ENCODE measurements at regions not wholly inside any gene's neighbourhood (a gene's known extent, or its start where the extent isn't known, plus 50 kb on each side); places are given as distances from the start of the nearest gene placed in this dataset.

GRCh38 chr6:132919045-132919860 is 104.9 kb downstream of the RPS12 start:
- Mint-ChIP-seq H3K4me1 (ENCODE audit: low read depth) (no peaks in the 10 kb centered on the region), H3K27me3 (ENCODE audit: low read depth) (peaks cover 7% of the 10 kb centered on the region), H3K4me3 (no peak overlapping the region), H3K9me3 (no peaks in the 10 kb centered on the region), H3K36me3 (ENCODE audit: insufficient read depth) (no peaks in the 10 kb centered on the region)
- ATAC-seq: no peak
- DNase-seq: no peak

GRCh38 chr6:132927713-132928112 is 113.3 kb downstream of the RPS12 start:
- DNase-seq (no peak), ATAC-seq (no peak)
- H3K4me3 Mint-ChIP-seq: no peak overlapping the region
- no peaks in the 10 kb centered on the region for H3K4me1 Mint-ChIP-seq (ENCODE audit: low read depth)
- no peaks in the 10 kb centered on the region for H3K9me3 Mint-ChIP-seq
- H3K27me3 Mint-ChIP-seq (ENCODE audit: low read depth): peaks cover 11% of the 10 kb centered on the region
- H3K36me3 Mint-ChIP-seq (ENCODE audit: insufficient read depth): no peaks in the 10 kb centered on the region

- Mint-ChIP-seq H3K36me3 (ENCODE audit: insufficient read depth) (no peaks in the 10 kb centered on the region), H3K9me3 (no peaks in the 10 kb centered on the region), H3K27me3 (ENCODE audit: low read depth) (peaks cover 13% of the 10 kb centered on the region), H3K4me3 (no peak overlapping the region), H3K4me1 (ENCODE audit: low read depth) (no peaks in the 10 kb centered on the region)
- ATAC-seq (no peak), DNase-seq (no peak)
These were observed 114.8 kb downstream of the RPS12 start for GRCh38 chr6:132929141-132929540.

- Mint-ChIP-seq H3K4me1 (ENCODE audit: low read depth) (no peaks in the 10 kb centered on the region), H3K27me3 (ENCODE audit: low read depth) (peaks cover 13% of the 10 kb centered on the region), H3K4me3 (no peak overlapping the region), H3K9me3 (no peaks in the 10 kb centered on the region), H3K36me3 (ENCODE audit: insufficient read depth) (no peaks in the 10 kb centered on the region)
- DNase-seq (no peak), ATAC-seq (no peak)
These were observed 116.9 kb downstream of the RPS12 start for GRCh38 chr6:132931313-132931712.

GRCh38 chr6:132931936-132932514 is 117.7 kb downstream of the RPS12 start:
- H3K27me3 Mint-ChIP-seq (ENCODE audit: low read depth): peaks cover 13% of the 10 kb centered on the region
- H3K9me3 Mint-ChIP-seq: no peaks in the 10 kb centered on the region
- no peak for ATAC-seq
- DNase-seq: no peak
- no peaks in the 10 kb centered on the region for H3K4me1 Mint-ChIP-seq (ENCODE audit: low read depth)
- no peaks in the 10 kb centered on the region for H3K36me3 Mint-ChIP-seq (ENCODE audit: insufficient read depth)
- H3K4me3 Mint-ChIP-seq: no peak overlapping the region

GRCh38 chr6:132932588-132932987 is 118.2 kb downstream of the RPS12 start:
- Mint-ChIP-seq H3K9me3 (no peaks in the 10 kb centered on the region), H3K36me3 (ENCODE audit: insufficient read depth) (no peaks in the 10 kb centered on the region), H3K27me3 (ENCODE audit: low read depth) (peaks cover 13% of the 10 kb centered on the region), H3K4me3 (no peak overlapping the region), H3K4me1 (ENCODE audit: low read depth) (no peaks in the 10 kb centered on the region)
- DNase-seq (no peak), ATAC-seq (no peak)

- peaks cover 13% of the 10 kb centered on the region for H3K27me3 Mint-ChIP-seq (ENCODE audit: low read depth)
- H3K36me3 Mint-ChIP-seq (ENCODE audit: insufficient read depth): no peaks in the 10 kb centered on the region
- ATAC-seq: no peak
These were observed 118.7 kb downstream of the RPS12 start for GRCh38 chr6:132933090-132933489.

GRCh38 chr6:132934496-132934895 is 120.1 kb downstream of the RPS12 start:
- Mint-ChIP-seq H3K9me3 (peaks cover 9% of the 10 kb centered on the region), H3K4me3 (no peak overlapping the region), H3K36me3 (ENCODE audit: insufficient read depth) (no peaks in the 10 kb centered on the region), H3K27me3 (ENCODE audit: low read depth) (peaks cover 13% of the 10 kb centered on the region), H3K4me1 (ENCODE audit: low read depth) (no peaks in the 10 kb centered on the region)
- ATAC-seq (no peak), DNase-seq (no peak)

More at GRCh38 chr6:132933090-132933489, 118.7 kb downstream of the RPS12 start:
- Mint-ChIP-seq H3K9me3 (no peaks in the 10 kb centered on the region), H3K4me3 (no peak overlapping the region), H3K4me1 (ENCODE audit: low read depth) (no peaks in the 10 kb centered on the region)
- DNase-seq: no peak

- Mint-ChIP-seq H3K4me1 (ENCODE audit: low read depth) (no peaks in the 10 kb centered on the region), H3K36me3 (ENCODE audit: insufficient read depth) (no peaks in the 10 kb centered on the region), H3K9me3 (peaks cover 9% of the 10 kb centered on the region), H3K4me3 (no peak overlapping the region), H3K27me3 (ENCODE audit: low read depth) (peaks cover 5% of the 10 kb centered on the region)
- DNase-seq (no peak), ATAC-seq (no peak)
These were observed 122.3 kb downstream of the RPS12 start for GRCh38 chr6:132936646-132937045.

GRCh38 chr6:132937466-132937906 is 123.1 kb downstream of the RPS12 start:
- Mint-ChIP-seq H3K36me3 (ENCODE audit: insufficient read depth) (no peaks in the 10 kb centered on the region), H3K27me3 (ENCODE audit: low read depth) (peaks cover 5% of the 10 kb centered on the region), H3K9me3 (peaks cover 9% of the 10 kb centered on the region), H3K4me1 (ENCODE audit: low read depth) (no peaks in the 10 kb centered on the region), H3K4me3 (no peak overlapping the region)
- no peak for ATAC-seq
- DNase-seq: no peak

- Mint-ChIP-seq H3K36me3 (ENCODE audit: insufficient read depth) (no peaks in the 10 kb centered on the region), H3K27me3 (ENCODE audit: low read depth) (peaks cover 11% of the 10 kb centered on the region), H3K9me3 (no peaks in the 10 kb centered on the region), H3K4me1 (ENCODE audit: low read depth) (no peaks in the 10 kb centered on the region), H3K4me3 (no peak overlapping the region)
- no peak for ATAC-seq
- no peak for DNase-seq
These were observed 134.5 kb downstream of the RPS12 start for GRCh38 chr6:132948889-132949288.

GRCh38 chr6:132950566-132950965 is 136.2 kb downstream of the RPS12 start:
- peaks cover 3% of the 10 kb centered on the region for H3K27me3 Mint-ChIP-seq (ENCODE audit: low read depth)
- no peak overlapping the region for H3K4me3 Mint-ChIP-seq
- no peaks in the 10 kb centered on the region for H3K9me3 Mint-ChIP-seq
- no peaks in the 10 kb centered on the region for H3K36me3 Mint-ChIP-seq (ENCODE audit: insufficient read depth)
- no peaks in the 10 kb centered on the region for H3K4me1 Mint-ChIP-seq (ENCODE audit: low read depth)
- no peak for DNase-seq
- no peak for ATAC-seq

- H3K36me3 Mint-ChIP-seq (ENCODE audit: insufficient read depth): no peaks in the 10 kb centered on the region
- DNase-seq: no peak
- no peak overlapping the region for H3K4me3 Mint-ChIP-seq
- H3K9me3 Mint-ChIP-seq: no peaks in the 10 kb centered on the region
- ATAC-seq: no peak
- H3K4me1 Mint-ChIP-seq (ENCODE audit: low read depth): no peaks in the 10 kb centered on the region
- peaks cover 7% of the 10 kb centered on the region for H3K27me3 Mint-ChIP-seq (ENCODE audit: low read depth)
These were observed 137.9 kb downstream of the RPS12 start for GRCh38 chr6:132952031-132952867.

GRCh38 chr6:132952986-132953385 is 138.6 kb downstream of the RPS12 start:
- H3K27me3 Mint-ChIP-seq (ENCODE audit: low read depth): peaks cover 13% of the 10 kb centered on the region
- no peaks in the 10 kb centered on the region for H3K9me3 Mint-ChIP-seq
- no peak for DNase-seq
- no peaks in the 10 kb centered on the region for H3K36me3 Mint-ChIP-seq (ENCODE audit: insufficient read depth)
- no peak overlapping the region for H3K4me3 Mint-ChIP-seq
- no peaks in the 10 kb centered on the region for H3K4me1 Mint-ChIP-seq (ENCODE audit: low read depth)
- no peak for ATAC-seq

Measured in activated T-cell treated with anti-CD3 and anti-CD28 coated beads, Interleukin-2, amount 50 U/mL, for 4 hours (primary cell).